GM23338 (cell line): ENCODE measurements at regions not wholly inside any gene's neighbourhood (a gene's known extent, or its start where the extent isn't known, plus 50 kb on each side); places are given as distances from the start of the nearest gene placed in this dataset.

Source experiments
- ATAC-seq: fragments of 200-7000 bp; cut with Tn5 transposase; 3 replicates; pipeline ENCODE4 v1.9.1; 2020
- DNase-seq: peaks from one replicate; pipeline ENCODE4 v3.0.0-alpha.2; 2015; ENCODE audit warnings: low spot score
- H2AFZ ChIP-seq: fragments of 200-600 bp; sonication (generic); 2 replicates; pipeline ENCODE4 v1.8.0; 2016; ENCODE audit warnings: antibody characterized with exemption, mild to moderate bottlenecking, moderate library complexity
- H3F3A ChIP-seq: fragments of 200-600 bp; sonication (generic); replicated peaks from 2 replicates; pipeline ENCODE4 v1.8.0; 2017; ENCODE audit warnings: antibody characterized with exemption, mixed run types, low read depth
- H3K27ac ChIP-seq: fragments of 200-600 bp; sonication (generic); 2 replicates; pipeline ENCODE4 v1.6.1; 2016; ENCODE audit warnings: low read depth
- H3K27me3 ChIP-seq: fragments of 200-600 bp; sonication (generic); 2 replicates; pipeline ENCODE4 v1.8.0; 2016; ENCODE audit warnings: mild to moderate bottlenecking, mixed run types, moderate library complexity; ENCODE audit not compliant: insufficient read depth
- H3K36me3 ChIP-seq: fragments of 200-600 bp; sonication (generic); 2 replicates; pipeline ENCODE4 v1.8.0; 2016; ENCODE audit warnings: mild to moderate bottlenecking; ENCODE audit not compliant: insufficient read depth
- H3K4me1 ChIP-seq: fragments of 200-600 bp; sonication (generic); 2 replicates; pipeline ENCODE4 v1.8.0; 2016; ENCODE audit warnings: mild to moderate bottlenecking, moderate library complexity; ENCODE audit not compliant: insufficient read depth
- H3K4me2 ChIP-seq: fragments of 200-600 bp; sonication (generic); 2 replicates; pipeline ENCODE4 v1.7.1; 2017; ENCODE audit warnings: mixed run types
- H3K4me3 ChIP-seq: fragments of 200-600 bp; sonication (generic); 2 replicates; pipeline ENCODE4 v1.6.1; 2016; ENCODE audit warnings: mixed run types
- H3K79me2 ChIP-seq: fragments of 200-600 bp; sonication (generic); replicated peaks from 2 replicates; pipeline ENCODE4 v1.8.0; 2017; ENCODE audit warnings: mild to moderate bottlenecking; ENCODE audit not compliant: insufficient read depth
- H3K9me2 ChIP-seq: fragments of 200-600 bp; sonication (generic); 2 replicates; pipeline ENCODE4 v1.8.0; 2017; ENCODE audit not compliant: insufficient read depth
- H4K20me1 ChIP-seq: fragments of 200-600 bp; sonication (generic); replicated peaks from 2 replicates; pipeline ENCODE4 v1.8.0; 2017; ENCODE audit warnings: mild to moderate bottlenecking; ENCODE audit not compliant: insufficient read depth
- H3K27ac Mint-ChIP-seq: 2 replicates; pipeline ENCODE4 v1.8.0; 2020; ENCODE audit warnings: inconsistent platforms, mild to moderate bottlenecking, moderate library complexity, mixed read lengths
- H3K27me3 Mint-ChIP-seq: 3 replicates; pipeline ENCODE4 v1.8.0; 2022; ENCODE audit warnings: low read depth, mild to moderate bottlenecking, moderate library complexity, mixed read lengths, inconsistent platforms; ENCODE audit not compliant: insufficient read depth, poor library complexity
- H3K36me3 Mint-ChIP-seq: 3 replicates; pipeline ENCODE4 v1.8.0; 2021; ENCODE audit warnings: low read depth, mild to moderate bottlenecking, inconsistent platforms, moderate library complexity, mixed read lengths
- H3K4me1 Mint-ChIP-seq: 3 replicates; pipeline ENCODE4 v1.8.0; 2020; ENCODE audit warnings: mild to moderate bottlenecking, inconsistent platforms, mixed read lengths
- H3K4me3 Mint-ChIP-seq: 3 replicates; pipeline ENCODE4 v1.8.0; 2021; ENCODE audit warnings: moderate library complexity, mild to moderate bottlenecking, inconsistent platforms, mixed read lengths
- H3K9me3 Mint-ChIP-seq: 3 replicates; pipeline ENCODE4 v1.8.0; 2020; ENCODE audit warnings: moderate library complexity, mild to moderate bottlenecking, inconsistent platforms, mixed read lengths
- JUNB ChIP-seq: IDR thresholded peaks from one replicate; pipeline ENCODE4 v1.6.1; 2016; ENCODE audit warnings: antibody characterized with exemption; ENCODE audit not compliant: unreplicated experiment
- ZNF331 ChIP-seq: fragments of 250-450 bp; sonication (Bioruptor Pico); IDR thresholded peaks from 2 replicates; pipeline ENCODE4 v1.5.0; 2020; ENCODE audit warnings: low read depth, mild to moderate bottlenecking, moderate library complexity
- TF ChIP-seq, protein P1 (sequence below): fragments of 250-450 bp; sonication (Bioruptor Pico); IDR thresholded peaks from 2 replicates; pipeline ENCODE4 v1.5.0; 2020; ENCODE audit warnings: mild to moderate bottlenecking, moderate library complexity
- TF ChIP-seq, protein P2 (sequence below), 2 experiments: fragments of 200-600 bp in 1 of 2; sonication (generic) in 1 of 2; conservative IDR thresholded peaks; 2 replicates each; pipeline versions ENCODE4 v1.5.1 to v1.6.1; 2016 to 2017; ENCODE audit warnings: antibody characterized with exemption in 2 of 2, low read depth in 2 of 2, mild to moderate bottlenecking in 2 of 2, moderate library complexity in 1 of 2

DNA sequence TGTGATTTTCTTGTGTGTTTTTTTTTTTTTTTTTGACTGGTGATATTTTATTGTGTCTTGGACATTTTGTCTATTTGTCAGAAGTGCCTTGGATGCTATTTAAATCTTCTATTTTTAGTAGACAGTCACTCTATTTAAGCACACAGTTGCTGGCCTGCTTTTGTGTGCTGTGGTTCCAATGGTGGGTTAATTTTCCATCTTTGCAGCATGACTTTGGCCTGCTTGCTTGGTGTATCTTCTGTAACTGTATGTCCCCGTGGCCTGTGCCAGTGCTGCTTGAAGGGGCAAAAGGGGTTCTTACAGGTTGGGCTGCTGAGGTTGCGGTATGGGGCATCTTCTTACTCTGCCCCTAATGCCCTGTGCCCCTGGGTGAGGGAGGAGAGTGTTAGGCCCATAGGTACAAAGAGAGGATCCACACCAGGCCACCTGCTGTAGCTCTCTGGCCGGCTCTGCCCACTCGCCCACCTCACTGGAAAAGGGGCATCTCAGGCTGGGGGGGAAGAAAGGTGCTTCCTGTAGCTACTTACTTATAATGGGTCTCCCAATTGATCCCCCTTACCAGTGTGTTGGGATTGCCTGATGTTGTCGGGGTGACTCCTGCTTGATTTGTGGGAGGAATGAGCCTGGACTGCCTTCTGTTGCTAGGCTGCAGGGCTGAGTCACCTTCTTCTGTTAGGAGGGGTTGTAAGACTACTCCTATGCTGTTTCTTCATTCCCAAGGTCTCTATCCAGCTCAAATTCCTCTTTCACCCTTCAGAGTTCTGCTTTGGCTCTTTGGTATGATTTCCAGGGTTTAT is 490.0 kb upstream of the HS6ST1 start:
- Mint-ChIP-seq H3K27me3 (peaks cover 3% of the 10 kb centered on the region), H3K4me3 (no peak overlapping the region), H3K9me3 (peaks cover 17% of the 10 kb centered on the region; the same call in 2 of the 3 replicates), H3K27ac (no peak overlapping the region), H3K4me1 (peaks cover 4% of the 10 kb centered on the region; the same call in 2 of the 3 replicates), H3K36me3 (peaks cover 9% of the 10 kb centered on the region; the same call in 1 of the 3 replicates)
- Histone ChIP-seq H3K4me1 (no peaks in the 10 kb centered on the region), H3K36me3 (no peaks in the 10 kb centered on the region), H2AFZ (no peak overlapping the region), H3K79me2 (no peaks in the 10 kb centered on the region), H3K27ac (no peak overlapping the region), H3F3A (no peaks in the 10 kb centered on the region), H3K4me3 (no peak overlapping the region), H3K9me2 (no peaks in the 10 kb centered on the region), H4K20me1 (no peaks in the 10 kb centered on the region), H3K27me3 (no peaks in the 10 kb centered on the region), H3K4me2 (no peak overlapping the region)
- TF ChIP-seq JUNB (no peak), ZNF331 (CRISPR knock-in tag) (no peak)
- TF ChIP-seq, protein P1, sequence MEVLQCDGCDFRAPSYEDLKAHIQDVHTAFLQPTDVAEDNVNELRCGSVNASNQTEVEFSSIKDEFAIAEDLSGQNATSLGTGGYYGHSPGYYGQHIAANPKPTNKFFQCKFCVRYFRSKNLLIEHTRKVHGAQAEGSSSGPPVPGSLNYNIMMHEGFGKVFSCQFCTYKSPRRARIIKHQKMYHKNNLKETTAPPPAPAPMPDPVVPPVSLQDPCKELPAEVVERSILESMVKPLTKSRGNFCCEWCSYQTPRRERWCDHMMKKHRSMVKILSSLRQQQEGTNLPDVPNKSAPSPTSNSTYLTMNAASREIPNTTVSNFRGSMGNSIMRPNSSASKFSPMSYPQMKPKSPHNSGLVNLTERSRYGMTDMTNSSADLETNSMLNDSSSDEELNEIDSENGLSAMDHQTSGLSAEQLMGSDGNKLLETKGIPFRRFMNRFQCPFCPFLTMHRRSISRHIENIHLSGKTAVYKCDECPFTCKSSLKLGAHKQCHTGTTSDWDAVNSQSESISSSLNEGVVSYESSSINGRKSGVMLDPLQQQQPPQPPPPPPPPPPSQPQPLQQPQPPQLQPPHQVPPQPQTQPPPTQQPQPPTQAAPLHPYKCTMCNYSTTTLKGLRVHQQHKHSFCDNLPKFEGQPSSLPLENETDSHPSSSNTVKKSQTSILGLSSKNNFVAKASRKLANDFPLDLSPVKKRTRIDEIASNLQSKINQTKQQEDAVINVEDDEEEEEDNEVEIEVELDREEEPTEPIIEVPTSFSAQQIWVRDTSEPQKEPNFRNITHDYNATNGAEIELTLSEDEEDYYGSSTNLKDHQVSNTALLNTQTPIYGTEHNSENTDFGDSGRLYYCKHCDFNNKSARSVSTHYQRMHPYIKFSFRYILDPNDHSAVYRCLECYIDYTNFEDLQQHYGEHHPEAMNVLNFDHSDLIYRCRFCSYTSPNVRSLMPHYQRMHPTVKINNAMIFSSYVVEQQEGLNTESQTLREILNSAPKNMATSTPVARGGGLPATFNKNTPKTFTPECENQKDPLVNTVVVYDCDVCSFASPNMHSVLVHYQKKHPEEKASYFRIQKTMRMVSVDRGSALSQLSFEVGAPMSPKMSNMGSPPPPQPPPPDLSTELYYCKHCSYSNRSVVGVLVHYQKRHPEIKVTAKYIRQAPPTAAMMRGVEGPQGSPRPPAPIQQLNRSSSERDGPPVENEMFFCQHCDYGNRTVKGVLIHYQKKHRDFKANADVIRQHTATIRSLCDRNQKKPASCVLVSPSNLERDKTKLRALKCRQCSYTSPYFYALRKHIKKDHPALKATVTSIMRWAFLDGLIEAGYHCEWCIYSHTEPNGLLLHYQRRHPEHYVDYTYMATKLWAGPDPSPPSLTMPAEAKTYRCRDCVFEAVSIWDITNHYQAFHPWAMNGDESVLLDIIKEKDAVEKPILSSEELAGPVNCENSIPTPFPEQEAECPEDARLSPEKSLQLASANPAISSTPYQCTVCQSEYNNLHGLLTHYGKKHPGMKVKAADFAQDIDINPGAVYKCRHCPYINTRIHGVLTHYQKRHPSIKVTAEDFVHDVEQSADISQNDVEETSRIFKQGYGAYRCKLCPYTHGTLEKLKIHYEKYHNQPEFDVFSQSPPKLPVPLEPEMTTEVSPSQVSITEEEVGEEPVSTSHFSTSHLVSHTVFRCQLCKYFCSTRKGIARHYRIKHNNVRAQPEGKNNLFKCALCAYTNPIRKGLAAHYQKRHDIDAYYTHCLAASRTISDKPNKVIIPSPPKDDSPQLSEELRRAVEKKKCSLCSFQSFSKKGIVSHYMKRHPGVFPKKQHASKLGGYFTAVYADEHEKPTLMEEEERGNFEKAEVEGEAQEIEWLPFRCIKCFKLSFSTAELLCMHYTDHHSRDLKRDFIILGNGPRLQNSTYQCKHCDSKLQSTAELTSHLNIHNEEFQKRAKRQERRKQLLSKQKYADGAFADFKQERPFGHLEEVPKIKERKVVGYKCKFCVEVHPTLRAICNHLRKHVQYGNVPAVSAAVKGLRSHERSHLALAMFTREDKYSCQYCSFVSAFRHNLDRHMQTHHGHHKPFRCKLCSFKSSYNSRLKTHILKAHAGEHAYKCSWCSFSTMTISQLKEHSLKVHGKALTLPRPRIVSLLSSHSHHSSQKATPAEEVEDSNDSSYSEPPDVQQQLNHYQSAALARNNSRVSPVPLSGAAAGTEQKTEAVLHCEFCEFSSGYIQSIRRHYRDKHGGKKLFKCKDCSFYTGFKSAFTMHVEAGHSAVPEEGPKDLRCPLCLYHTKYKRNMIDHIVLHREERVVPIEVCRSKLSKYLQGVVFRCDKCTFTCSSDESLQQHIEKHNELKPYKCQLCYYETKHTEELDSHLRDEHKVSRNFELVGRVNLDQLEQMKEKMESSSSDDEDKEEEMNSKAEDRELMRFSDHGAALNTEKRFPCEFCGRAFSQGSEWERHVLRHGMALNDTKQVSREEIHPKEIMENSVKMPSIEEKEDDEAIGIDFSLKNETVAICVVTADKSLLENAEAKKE (CRISPR knock-in tag) = no peak
- TF ChIP-seq, protein P2, sequence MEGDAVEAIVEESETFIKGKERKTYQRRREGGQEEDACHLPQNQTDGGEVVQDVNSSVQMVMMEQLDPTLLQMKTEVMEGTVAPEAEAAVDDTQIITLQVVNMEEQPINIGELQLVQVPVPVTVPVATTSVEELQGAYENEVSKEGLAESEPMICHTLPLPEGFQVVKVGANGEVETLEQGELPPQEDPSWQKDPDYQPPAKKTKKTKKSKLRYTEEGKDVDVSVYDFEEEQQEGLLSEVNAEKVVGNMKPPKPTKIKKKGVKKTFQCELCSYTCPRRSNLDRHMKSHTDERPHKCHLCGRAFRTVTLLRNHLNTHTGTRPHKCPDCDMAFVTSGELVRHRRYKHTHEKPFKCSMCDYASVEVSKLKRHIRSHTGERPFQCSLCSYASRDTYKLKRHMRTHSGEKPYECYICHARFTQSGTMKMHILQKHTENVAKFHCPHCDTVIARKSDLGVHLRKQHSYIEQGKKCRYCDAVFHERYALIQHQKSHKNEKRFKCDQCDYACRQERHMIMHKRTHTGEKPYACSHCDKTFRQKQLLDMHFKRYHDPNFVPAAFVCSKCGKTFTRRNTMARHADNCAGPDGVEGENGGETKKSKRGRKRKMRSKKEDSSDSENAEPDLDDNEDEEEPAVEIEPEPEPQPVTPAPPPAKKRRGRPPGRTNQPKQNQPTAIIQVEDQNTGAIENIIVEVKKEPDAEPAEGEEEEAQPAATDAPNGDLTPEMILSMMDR (conservative IDR thresholded peaks at IDR 0.05; ENCODE audit: low read depth in 2 of 2) = no peak
- no peak for DNase-seq
- no peak for ATAC-seq
